ENCODE measurements at regions not wholly inside any gene's neighbourhood (a gene's known extent, or its start where the extent isn't known, plus 50 kb on each side); places are given as distances from the start of the nearest gene placed in this dataset.

DNA sequence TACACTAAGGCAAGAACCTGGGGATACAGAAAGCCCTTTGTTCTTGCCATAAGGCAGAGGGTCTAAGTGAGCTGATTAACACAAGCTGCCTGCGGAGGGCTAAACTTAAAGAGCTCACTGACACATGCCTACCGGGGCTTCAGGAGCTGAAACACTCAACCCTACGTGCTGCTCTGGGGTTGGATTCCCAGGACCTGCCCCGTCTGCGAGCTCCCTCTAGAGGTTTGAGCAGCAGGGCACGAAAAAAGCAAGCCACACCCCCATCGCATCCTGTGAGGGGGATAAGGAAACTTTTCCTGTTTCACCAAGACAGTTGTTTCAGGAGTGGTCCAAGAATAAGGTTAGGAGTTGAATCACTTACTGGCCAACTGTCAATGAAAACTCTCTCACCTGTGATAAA lies 562.1 kb downstream of the TMX3 start:
- TF ChIP-seq CTCF (IDR thresholded peaks at IDR 0.05) (no peak), POLR2AphosphoS5 (IDR thresholded peaks at IDR 0.05) (no peak), POLR2A (IDR thresholded peaks at IDR 0.05) (no peak)
